Stimulated activated CD4-positive, alpha-beta T cell treated with anti-CD3 and anti-CD28 coated beads, Interleukin-2, amount 100 ng/mL, for 48 hours (primary cell): ENCODE measurements at regions not wholly inside any gene's neighbourhood (a gene's known extent, or its start where the extent isn't known, plus 50 kb on each side); places are given as distances from the start of the nearest gene placed in this dataset.

Experiments used
- DNase-seq, 2 donors: peaks; one replicate each; pipeline ENCODE4 v3.0.0-alpha.2; 2020

DNA sequence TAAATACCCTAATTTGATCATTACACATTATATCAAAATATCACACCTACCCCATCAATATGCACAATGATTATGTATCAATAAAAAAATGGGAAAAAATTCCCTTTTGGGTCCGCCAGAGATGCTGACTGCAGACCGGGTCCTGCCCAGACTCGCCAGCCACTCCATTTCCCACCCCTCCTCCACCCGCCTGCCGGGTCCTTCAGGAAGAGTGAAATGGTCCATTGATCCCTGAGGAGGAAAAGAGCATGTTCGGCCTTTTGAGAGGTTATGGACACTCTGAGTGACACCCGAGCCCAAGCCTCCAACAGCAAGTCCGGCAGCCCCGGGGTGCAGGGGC is 123.9 kb upstream of the ZFHX3 start:
- DNase-seq, result no peak

GRCh38 chr16:73171380-73171779 is 123.5 kb upstream of the ZFHX3 start:
- DNase-seq, result no peak

DNA sequence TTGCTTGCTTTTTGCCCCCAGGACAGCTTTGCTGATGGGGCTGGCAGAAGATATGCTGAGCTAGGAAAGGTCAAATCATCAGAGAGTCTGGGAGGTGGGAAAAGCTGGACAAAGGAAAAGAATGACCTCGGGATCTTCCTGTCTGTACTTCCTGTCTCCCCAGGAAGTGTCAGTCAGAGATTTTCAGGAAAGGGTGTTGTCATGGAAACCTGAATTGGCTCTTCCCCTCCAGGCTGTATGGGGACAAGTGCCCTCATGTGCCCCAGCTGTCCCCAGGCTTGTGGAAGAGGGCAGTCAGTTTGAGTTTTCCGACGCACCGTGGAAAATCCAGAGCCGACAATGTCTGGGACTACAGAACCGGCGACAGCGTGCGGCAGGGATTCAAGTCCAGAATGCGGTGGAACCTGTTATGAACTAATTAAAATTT is 122.7 kb upstream of the ZFHX3 start:
- no peak for DNase-seq

DNA sequence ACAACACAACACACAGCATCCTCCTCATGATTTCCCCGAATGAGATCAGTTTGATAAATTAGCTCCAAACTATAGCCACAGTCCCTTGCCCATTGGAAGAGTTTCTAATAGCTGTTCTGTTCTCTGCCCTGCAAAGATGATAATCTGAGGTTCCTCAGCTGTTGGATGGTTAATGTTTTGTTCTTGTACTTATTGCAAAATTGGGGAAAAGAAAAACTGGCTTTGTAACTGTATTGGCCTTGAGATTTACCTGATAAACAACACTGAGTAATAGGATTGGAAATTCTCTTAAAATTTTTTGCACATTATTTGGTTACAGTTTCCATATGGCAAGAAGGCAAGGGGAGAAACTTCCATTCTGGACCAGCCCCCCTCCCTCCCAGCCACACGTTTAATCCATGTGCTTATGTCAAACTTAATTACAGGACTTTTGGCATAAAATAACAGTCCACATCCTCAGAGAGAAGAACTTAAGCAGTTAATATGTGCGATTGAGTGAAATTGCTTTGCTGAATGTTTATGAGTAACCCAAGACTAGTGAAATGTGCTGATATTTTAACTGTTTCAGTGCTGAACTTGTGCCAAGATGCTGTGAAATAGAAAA is 119.1 kb upstream of the ZFHX3 start:
- no peak for DNase-seq

DNA sequence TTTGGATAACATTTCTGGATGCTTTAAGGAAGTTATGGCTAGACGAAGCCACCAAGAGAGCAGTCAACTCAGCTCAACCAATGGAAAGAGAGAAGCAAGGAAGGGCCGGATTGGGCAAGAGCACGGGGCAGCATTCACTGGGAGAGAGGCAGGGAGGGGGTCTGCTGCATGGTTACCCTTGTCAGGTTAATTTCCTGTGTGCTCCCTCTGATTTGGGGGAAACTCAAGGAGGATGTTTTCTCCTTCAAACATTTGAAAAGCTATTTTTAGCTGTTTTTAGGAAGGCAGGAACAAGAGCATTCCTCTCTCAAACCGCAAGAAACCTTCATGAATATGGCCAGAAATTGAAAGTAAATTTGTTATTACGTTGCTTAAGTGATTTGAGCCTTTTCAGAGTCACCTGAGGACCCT is 118.5 kb upstream of the ZFHX3 start:
- DNase-seq, result no peak

DNA sequence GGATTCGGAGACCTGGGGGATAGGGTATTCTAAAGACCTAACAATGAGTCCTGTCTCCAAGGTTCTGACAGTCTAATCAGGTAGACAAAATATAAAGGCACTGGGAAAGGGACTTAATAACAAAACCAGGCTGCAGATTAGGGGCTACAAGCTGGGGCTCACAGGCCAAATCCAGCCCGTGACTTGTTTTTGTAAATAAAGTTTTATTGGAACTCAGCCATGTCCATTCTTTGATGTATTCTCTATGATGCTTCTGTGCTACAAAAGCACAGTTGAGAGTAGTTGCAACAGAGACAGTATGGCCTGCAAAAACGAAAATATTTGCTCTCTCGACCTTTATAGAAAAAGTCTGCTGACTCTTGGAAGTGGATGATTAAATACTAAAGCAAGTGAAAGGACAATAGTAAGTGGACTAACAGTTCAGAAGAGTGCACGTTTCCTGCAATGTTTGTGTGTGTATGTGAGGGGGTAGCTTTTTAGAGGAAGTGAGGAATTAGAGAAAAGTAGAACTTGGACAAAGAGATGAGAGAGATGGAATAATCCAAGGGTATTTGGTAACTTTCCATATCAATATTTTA is 115.4 kb upstream of the ZFHX3 start:
- DNase-seq, result no peak

DNA sequence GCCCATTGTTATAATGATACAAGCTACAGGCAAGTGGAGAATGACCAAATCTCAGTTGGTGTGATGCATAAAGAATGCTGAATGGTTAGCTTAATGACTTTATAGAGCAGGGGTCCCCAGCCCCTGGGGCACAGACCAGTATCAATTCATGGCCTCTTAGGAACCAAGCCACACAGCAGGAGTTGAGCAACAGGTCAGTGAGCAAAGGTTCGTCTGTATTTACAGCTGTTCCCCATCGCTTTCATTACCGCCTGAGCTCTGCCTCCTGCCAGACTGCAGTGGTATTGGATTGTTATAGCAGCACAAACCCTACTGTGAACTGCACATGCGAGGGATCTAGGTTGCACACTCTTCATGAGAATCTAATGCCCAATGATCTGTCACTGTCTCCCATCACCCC is 114.0 kb upstream of the ZFHX3 start:
- no peak for DNase-seq

DNA sequence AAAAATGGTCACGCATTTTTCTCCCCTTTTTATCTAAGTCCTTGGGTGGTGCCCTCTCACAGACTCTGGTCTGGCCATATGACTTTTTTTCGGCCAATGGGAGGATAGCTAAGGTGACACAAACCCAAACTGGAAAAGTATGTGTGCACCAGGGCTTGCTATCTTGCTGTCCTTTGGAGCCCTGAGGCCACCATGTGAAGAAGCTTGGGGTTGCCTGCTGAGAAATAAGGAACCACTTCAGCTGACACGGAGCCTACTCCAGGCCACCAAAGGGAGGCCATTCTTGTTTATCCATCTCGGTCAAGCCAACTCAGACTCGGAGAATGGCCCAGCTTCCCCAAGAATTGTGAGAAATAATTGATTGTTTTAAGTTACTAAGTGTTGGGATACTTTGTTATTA is 111.4 kb upstream of the ZFHX3 start:
- DNase-seq, result no peak

- DNase-seq, result no peak
Observed at GRCh38 chr16:73157861-73158260, 109.9 kb upstream of the ZFHX3 start.

DNA sequence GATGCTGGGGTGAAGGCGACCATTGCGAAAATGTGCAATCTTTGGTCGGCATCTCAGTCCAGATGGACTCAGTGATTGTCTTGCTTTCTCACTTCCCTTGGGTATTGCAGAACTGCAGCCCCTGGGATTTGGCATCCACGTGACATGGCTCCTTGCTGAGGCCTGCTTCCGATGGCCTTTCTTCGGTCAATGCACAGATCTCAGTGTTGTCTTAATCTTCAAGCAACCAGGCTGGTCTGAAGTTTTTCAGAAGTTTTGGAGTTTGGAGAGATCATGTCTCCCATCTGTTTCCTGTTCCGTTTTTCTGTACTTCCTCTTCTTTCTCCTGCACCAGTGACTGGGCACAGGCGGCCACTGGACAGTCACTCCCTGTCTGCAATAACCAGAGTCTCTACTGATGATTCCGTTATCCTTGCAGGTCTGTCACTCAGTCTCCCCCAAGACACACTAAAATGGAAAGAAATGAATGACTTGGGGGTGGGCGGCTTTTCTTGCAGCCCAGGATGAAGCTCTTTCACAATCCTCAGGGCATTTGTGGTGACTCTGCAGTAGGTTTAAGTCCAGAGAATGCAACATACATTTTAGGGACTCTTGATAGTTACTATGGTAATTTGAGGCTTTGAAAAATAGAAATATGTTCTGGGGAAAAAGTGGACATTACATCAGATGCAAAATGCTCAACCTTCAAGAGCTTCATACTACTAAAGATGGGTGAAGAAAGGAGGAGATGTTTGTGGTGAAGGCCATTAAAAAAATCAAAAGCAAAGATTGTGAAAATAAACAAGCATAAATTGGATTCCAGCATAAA is 106.3 kb upstream of the ZFHX3 start:
- DNase-seq, result no peak

DNA sequence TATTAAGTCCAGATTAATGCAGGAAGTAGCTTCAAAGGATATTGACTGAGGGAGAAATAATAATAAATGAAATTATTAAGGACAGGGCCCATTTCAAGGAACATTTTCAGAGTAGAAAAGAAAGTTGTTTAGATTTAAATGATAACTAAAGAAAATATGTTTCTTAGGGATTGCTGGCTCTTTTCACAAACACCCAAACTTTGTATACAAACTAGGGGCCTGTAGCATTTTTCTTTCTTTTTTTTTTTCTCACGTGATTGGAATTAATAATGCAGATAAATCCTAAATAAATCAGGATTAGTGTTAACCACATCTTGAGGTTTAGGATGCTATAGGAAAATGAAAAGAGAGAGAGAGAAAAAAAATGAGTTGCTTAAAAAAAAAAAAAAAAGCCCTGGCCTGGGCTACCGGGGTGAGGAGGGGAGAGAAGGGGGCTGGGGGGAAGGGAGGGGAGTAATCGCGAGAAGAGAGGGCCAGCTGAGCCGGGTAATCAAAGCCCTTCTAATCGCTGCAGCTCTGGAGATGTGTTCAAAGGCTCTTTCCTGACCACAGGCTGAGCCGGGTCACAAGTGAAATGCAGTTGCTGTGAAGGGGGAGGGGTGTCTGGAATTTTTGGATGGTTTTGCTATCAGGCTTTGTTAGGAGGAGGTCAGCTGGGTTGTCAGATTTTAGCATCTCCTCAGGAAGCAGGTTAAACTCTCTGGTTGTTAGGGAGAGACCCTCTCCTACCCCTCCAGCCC is 104.6 kb upstream of the ZFHX3 start:
- no peak for DNase-seq

- no peak for DNase-seq
Observed at GRCh38 chr16:73151941-73152340, 104.0 kb upstream of the ZFHX3 start.

DNA sequence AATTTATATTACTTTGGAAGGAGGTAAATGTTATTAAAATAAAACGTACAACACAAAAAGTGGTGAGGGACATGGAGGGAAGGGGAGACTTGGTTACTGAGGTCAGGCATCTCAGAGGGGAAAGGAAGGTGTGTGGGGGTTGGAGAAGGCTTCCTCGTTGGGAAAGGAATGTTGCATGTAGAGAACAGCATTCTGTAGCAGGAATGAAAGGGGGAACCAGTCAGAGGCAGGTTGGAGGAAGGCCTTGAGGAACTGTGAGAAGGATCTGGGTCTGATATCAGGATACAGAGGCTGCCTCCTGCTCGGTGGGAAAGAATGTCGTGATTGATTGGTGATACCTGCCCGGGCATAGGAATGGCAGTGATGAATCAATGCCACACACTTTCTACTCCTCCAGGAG is 103.3 kb upstream of the ZFHX3 start:
- no peak for DNase-seq

DNA sequence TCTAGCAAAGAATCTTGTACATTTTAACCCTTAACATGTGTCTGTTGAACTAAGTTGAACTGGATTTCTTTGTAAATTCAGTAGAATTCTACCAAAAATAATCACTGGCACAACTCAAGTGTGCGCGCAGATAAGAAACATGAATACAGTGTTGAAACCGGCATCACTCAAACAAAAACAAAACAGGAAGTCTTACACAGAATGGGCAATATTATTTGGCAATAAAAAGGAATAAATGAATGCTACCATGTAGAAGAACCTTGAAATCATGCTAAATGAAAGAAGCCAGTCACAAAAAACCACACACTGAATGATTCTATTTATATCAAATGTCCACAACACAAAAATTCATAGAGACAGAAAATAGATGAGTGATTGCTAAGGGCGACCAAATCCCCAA is 102.9 kb upstream of the ZFHX3 start:
- DNase-seq, result no peak

DNA sequence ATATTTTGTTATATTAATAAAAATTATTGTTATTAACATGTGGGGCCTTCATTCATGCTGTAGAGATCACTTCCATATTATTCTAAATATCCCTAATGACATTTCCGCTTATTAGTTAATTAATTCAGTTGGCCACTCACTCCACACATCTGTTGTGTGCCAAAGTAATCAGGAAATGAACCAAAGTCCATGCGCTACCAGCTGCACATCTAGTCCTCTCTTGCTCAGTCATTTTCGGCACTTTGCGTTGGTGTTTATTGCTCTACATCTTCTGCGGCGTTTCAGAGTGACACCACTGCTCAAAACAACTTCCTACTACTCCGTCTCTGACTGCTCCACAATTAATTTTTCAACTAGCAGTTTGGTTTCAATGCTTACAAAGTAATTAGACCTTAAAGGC is 101.4 kb upstream of the ZFHX3 start:
- DNase-seq, result no peak

DNA sequence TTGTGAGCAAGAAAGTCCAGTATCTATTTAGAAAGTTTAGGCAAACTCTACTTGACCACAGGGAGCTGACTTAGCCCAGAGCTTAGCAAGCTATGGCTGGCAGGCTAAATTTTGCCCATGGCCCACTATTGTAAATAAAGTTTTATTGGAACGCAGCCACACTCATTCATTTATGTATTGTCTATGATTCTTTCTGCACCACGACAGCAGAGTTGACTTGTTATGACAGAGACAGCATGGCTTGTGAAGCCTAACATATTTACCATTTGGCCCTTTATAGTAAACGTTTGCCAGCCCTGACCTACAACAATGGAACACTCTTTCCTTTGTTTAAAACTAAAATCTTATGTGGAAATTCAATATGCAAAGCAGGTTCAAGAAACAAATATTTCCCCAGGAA is 100.0 kb upstream of the ZFHX3 start:
- no peak for DNase-seq

- no peak for DNase-seq
Observed at GRCh38 chr16:73145166-73145880, 97.4 kb upstream of the ZFHX3 start.

DNA sequence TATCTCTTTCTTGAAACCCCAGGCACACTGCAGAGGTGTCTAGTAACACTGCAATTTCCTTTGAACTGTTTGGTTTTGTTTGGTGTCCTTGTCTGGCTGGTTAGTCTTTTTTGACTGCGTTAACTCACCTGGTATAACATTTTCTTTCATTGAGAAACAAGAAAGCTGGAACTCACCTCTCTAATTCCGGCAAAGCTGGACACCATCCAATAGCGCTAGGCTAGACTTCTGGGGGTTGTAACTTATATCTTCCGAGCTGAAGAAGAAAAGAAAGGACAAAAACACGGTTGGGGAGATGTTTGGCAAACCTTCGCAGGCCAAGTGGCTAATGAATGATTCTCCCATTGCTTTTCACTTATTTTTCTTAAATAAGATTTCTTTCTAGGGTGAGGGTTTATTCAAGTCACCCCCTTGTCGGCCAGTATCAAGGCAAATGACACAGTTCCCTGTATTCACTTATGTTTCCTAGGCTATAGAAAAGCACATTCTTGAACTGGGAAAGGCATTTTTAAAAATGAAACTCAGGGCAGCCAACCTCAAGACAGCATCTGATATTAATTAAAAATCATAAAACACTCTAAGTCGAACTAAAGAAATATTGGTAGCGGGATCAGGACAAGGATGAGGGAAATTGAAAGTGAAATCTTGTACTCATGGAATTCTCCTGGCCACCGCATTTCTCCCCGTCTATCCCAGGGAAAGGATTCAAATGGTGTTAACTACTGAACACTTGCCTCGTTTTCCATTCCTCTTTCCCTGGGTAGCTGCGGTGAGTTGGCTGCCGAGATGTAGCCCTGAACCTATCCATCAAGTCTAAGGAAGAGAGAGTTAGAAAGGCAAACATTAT is 95.9 kb upstream of the ZFHX3 start:
- DNase-seq, result no peak

GRCh38 chr16:73143002-73143401 is 95.1 kb upstream of the ZFHX3 start:
- no peak for DNase-seq

DNA sequence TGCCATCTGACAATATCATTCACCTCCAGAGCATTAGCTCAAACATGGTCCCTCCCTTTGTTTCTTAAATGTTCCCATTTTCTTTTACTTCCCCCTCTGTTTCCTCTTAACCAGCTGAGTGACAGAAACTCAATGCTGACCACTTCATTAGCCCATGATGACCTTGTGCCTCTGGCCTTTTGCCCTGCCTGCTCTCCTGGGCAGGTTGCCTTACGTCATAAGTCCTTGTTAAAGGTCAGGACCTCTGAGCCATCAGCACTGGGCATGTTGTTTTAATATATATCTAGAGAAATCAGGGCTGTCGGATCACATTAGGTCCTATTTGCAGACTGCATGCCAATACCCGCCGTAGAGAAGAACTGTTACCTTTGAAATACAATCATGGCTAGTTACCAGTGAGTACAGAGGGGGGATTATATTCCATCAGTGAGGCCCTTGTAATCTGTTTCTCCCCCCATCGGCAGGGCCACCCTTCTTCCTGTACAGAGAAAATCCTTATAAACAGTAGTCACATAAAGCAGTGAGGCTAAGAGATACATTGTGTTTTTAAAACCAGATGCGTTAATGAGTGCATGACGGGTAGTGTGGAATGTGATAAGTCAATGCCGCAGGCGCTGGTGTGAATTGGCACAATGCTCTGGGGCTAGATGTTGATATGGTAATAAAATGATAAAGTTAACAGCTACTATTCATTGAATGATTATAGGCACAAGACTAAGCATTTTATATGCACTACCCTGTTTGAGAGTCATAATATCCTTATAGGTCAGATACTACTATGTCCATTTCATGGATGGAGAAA is 94.3 kb upstream of the ZFHX3 start:
- DNase-seq, result no peak

- DNase-seq, result no peak
Observed at GRCh38 chr16:73140929-73141328, 93.0 kb upstream of the ZFHX3 start.
